GM10266 (cell line): ENCODE measurements at regions not wholly inside any gene's neighbourhood (a gene's known extent, or its start where the extent isn't known, plus 50 kb on each side); places are given as distances from the start of the nearest gene placed in this dataset.

ENCODE experiments used
- DNase-seq: peaks from one replicate; pipeline ENCODE4 v3.0.0; 2012; ENCODE audit errors: extremely low spot score
- CTCF ChIP-seq: IDR thresholded peaks from 2 replicates; pipeline ENCODE4 v1.5.1; 2012; ENCODE audit warnings: mild to moderate bottlenecking, low read depth; ENCODE audit not compliant: control insufficient read depth, insufficient read depth; ENCODE audit errors: missing control alignments

GRCh38 chr18:24762511-24762910, 302.1 kb downstream of the HRH4 start:
- no peak for DNase-seq
- no peak for TF ChIP-seq CTCF

GRCh38 chr18:24763765-24764513, 303.5 kb downstream of the HRH4 start:
- DNase-seq: no peak
- TF ChIP-seq CTCF: no peak

GRCh38 chr18:24764766-24765165, 304.3 kb downstream of the HRH4 start:
- DNase-seq: no peak
- TF ChIP-seq CTCF: no peak

GRCh38 chr18:24766376-24766775, 305.9 kb downstream of the HRH4 start:
- DNase-seq: no peak

GRCh38 chr18:24770311-24771024, 310.0 kb downstream of the HRH4 start:
- TF ChIP-seq CTCF: no peak
- DNase-seq: no peak

More at GRCh38 chr18:24766376-24766775, 305.9 kb downstream of the HRH4 start:
- no peak for TF ChIP-seq CTCF

- no peak for TF ChIP-seq CTCF
Observed at GRCh38 chr18:24771300-24771699, 310.9 kb downstream of the HRH4 start.

GRCh38 chr18:24773101-24773500, 312.7 kb downstream of the HRH4 start:
- no peak for TF ChIP-seq CTCF
- DNase-seq: no peak

More at GRCh38 chr18:24771300-24771699, 310.9 kb downstream of the HRH4 start:
- DNase-seq: no peak
